HCT116 (cell line): ENCODE measurements at regions not wholly inside any gene's neighbourhood (a gene's known extent, or its start where the extent isn't known, plus 50 kb on each side); places are given as distances from the start of the nearest gene placed in this dataset.
"Not testable (repeated sequence)": the region's sequence is repeated elsewhere in the genome, so short reads cannot be mapped to it uniquely, and the experiment has no call there.

Experiments
- ATAC-seq: fragments of 200-7000 bp; cut with Tn5 transposase; 2 replicates; pipeline ENCODE4 v1.9.1; 2020; ENCODE audit warnings: mild to moderate bottlenecking, moderate library complexity
- BruUV-seq: library from RNA; stranded (reverse); fragments of 400-500 nt; replicated peaks from 2 replicates; lab custom pipeline; 2021; lab: Mats Ljungman, UMichigan
- CTCF ChIA-PET: fragments of 300-600 bp; sonication (Branson Sonifier 250); formaldehyde crosslinking; loops from one replicate; lab custom pipeline; 2021; ENCODE audit warnings: antibody characterized with exemption; lab: Charles Lee
- POLR2A ChIA-PET: fragments of 300-600, 350-600 bp; sonication (Branson Sonifier 250); formaldehyde crosslinking; loops from one replicate; lab custom pipeline; 2021; ENCODE audit warnings: antibody characterized with exemption; lab: Charles Lee
- RAD21 ChIA-PET, 2 experiments: fragments of 300-600 bp; sonication (Branson Sonifier 250); formaldehyde crosslinking; loops; one replicate each; lab custom pipeline; 2023; ENCODE audit warnings: low total read pairs in 2 of 2; ENCODE audit not compliant: uncharacterized antibody in 2 of 2, unreplicated experiment in 2 of 2, low non-redundant PET in 1 of 2; lab: Charles Lee
- DNase-seq: peaks from one replicate; pipeline ENCODE4 v3.0.0-alpha.2; 2010; ENCODE audit warnings: low read depth, low spot score
- H2AFZ ChIP-seq: fragments of 200-600 bp; shearing (Covaris generic), sonication (generic); 2 replicates; pipeline ENCODE4 v1.6.1; 2017; ENCODE audit warnings: low read depth, mixed run types, mixed read lengths, antibody characterized with exemption, low read length; ENCODE audit not compliant: poor library complexity, severe bottlenecking
- H3K27ac ChIP-seq: 2 replicates; pipeline ENCODE4 v1.5.1; 2012; ENCODE audit warnings: low read depth, low read length
- H3K27me3 ChIP-seq: fragments of 200-600 bp; sonication (generic); 2 replicates; pipeline ENCODE4 v1.6.1; 2016; ENCODE audit warnings: mixed run types, low read length, mixed read lengths; ENCODE audit not compliant: insufficient read depth
- H3K36me3 ChIP-seq, 2 experiments: fragments of 200-500 bp in 1 of 2; fragments of 200-600 bp in 1 of 2; sonication (Bioruptor generic) in 1 of 2; sonication (generic) in 1 of 2; 2 replicates each; pipeline versions ENCODE4 v1.5.1 to v1.6.1; 2014 to 2016; ENCODE audit warnings: low read length in 2 of 2, inconsistent platforms in 1 of 2, mixed read lengths in 1 of 2, mixed run types in 1 of 2; ENCODE audit not compliant: insufficient read depth in 2 of 2, control insufficient read depth in 1 of 2
- H3K4me1 ChIP-seq, 2 experiments: fragments of 200-600 bp in 1 of 2; sonication (generic) in 1 of 2; 2 replicates each; pipeline versions ENCODE4 v1.5.1 to v1.6.1; 2012 to 2017; ENCODE audit warnings: low read length in 2 of 2, inconsistent platforms in 1 of 2, mild to moderate bottlenecking in 1 of 2, mixed read lengths in 1 of 2, mixed run types in 1 of 2, moderate library complexity in 1 of 2; ENCODE audit not compliant: insufficient read depth in 2 of 2, control insufficient read depth in 1 of 2
- H3K4me2 ChIP-seq: fragments of 200-600 bp; sonication (generic); 2 replicates; pipeline ENCODE4 v1.6.1; 2017; ENCODE audit warnings: mixed run types, low read length, mixed read lengths
- H3K4me3 ChIP-seq, 2 experiments: fragments of 200-600 bp in 1 of 2; sonication (generic) in 1 of 2; replicated peaks in 1 of 2; 2 replicates each; pipeline ENCODE4 v1.5.1; 2011 to 2016; ENCODE audit warnings: low read length in 2 of 2, control low read depth in 1 of 2, low read depth in 1 of 2, mild to moderate bottlenecking in 1 of 2, mixed read lengths in 1 of 2, mixed run types in 1 of 2
- H3K79me2 ChIP-seq: fragments of 200-600 bp; sonication (generic); 2 replicates; pipeline ENCODE4 v1.6.1; 2017; ENCODE audit warnings: mild to moderate bottlenecking, mixed run types, low read length, moderate library complexity, mixed read lengths; ENCODE audit not compliant: insufficient read depth
- H3K9ac ChIP-seq: fragments of 200-600 bp; sonication (generic); 2 replicates; pipeline ENCODE4 v1.6.1; 2016; ENCODE audit warnings: low read length, mixed read lengths
- H3K9me2 ChIP-seq: fragments of 200-600 bp; sonication (generic), shearing (Covaris generic); 2 replicates; pipeline ENCODE4 v1.6.1; 2017; ENCODE audit warnings: mixed run types, mild to moderate bottlenecking, moderate library complexity; ENCODE audit not compliant: insufficient read depth
- H3K9me3 ChIP-seq, 2 experiments: fragments of 200-500 bp in 1 of 2; fragments of 200-600 bp in 1 of 2; sonication (Bioruptor generic) in 1 of 2; sonication (generic) in 1 of 2; 2 replicates each; pipeline ENCODE4 v1.6.1; 2014 to 2017; ENCODE audit warnings: low read length in 2 of 2, mixed read lengths in 2 of 2, inconsistent platforms in 1 of 2, low read depth in 1 of 2, mild to moderate bottlenecking in 1 of 2, mixed run types in 1 of 2, moderate library complexity in 1 of 2; ENCODE audit not compliant: control insufficient read depth in 1 of 2, insufficient read depth in 1 of 2
- H4K20me1 ChIP-seq: fragments of 200-600 bp; sonication (generic), shearing (Covaris generic); 2 replicates; pipeline ENCODE4 v1.6.1; 2017; ENCODE audit warnings: mixed run types, mild to moderate bottlenecking, moderate library complexity; ENCODE audit not compliant: insufficient read depth
- CBX3 ChIP-seq: IDR thresholded peaks from 2 replicates; pipeline ENCODE4 v1.6.1; 2012; ENCODE audit warnings: low read depth
- CEBPB ChIP-seq: IDR thresholded peaks from 2 replicates; pipeline ENCODE4 v1.6.1; 2012; ENCODE audit warnings: low read depth
- EZH2 ChIP-seq: fragments of 200-600 bp; sonication (generic); IDR thresholded peaks from 2 replicates; pipeline ENCODE4 v1.6.1; 2017; ENCODE audit warnings: antibody characterized with exemption, mixed run types
- FOSL1 ChIP-seq: IDR thresholded peaks from 2 replicates; pipeline ENCODE4 v1.6.1; 2012; ENCODE audit warnings: low read depth
- POLR2A ChIP-seq: IDR thresholded peaks from 2 replicates; pipeline ENCODE4 v1.7.0; 2011; ENCODE audit warnings: borderline replicate concordance; ENCODE audit not compliant: insufficient read depth, insufficient read length; ENCODE audit errors: extremely low read depth
- POLR2AphosphoS5 ChIP-seq: IDR thresholded peaks from 2 replicates; pipeline ENCODE4 v1.6.1; 2011; ENCODE audit warnings: mild to moderate bottlenecking, low read depth, low read length, moderate library complexity
- RAD21 ChIP-seq: IDR thresholded peaks from 2 replicates; pipeline ENCODE4 v1.6.1; 2012; ENCODE audit warnings: low read depth, mild to moderate bottlenecking
- SP1 ChIP-seq: IDR thresholded peaks from 2 replicates; pipeline ENCODE4 v1.6.1; 2012; ENCODE audit warnings: low read depth
- SRF ChIP-seq: IDR thresholded peaks from 2 replicates; pipeline ENCODE4 v1.6.1; 2012; ENCODE audit warnings: low read depth
- TCF7L2 ChIP-seq: IDR thresholded peaks from 2 replicates; pipeline ENCODE4 v1.7.0; 2011; ENCODE audit warnings: borderline replicate concordance, inconsistent platforms; ENCODE audit not compliant: insufficient read depth, insufficient read length; ENCODE audit errors: extremely low read depth
- YY1 ChIP-seq: IDR thresholded peaks from 2 replicates; pipeline ENCODE4 v1.6.1; 2011; ENCODE audit warnings: low read length, low read depth, moderate library complexity, mild to moderate bottlenecking; ENCODE audit not compliant: insufficient replicate concordance; ENCODE audit errors: extremely low read depth
- ZNF274 ChIP-seq: fragments of 200-500 bp; sonication (Bioruptor generic); IDR thresholded peaks from 2 replicates; pipeline ENCODE4 v1.6.1; 2014; ENCODE audit warnings: mild to moderate bottlenecking, low read depth, low read length, inconsistent platforms
- intact Hi-C: fragments of 100-400 bp; cut with micrococcal nuclease; formaldehyde crosslinking; loops from 2 replicates; pipeline ENCODE4 v1.10.0; 2022
- TF ChIP-seq, protein P1 (sequence below): IDR thresholded peaks from 2 replicates; pipeline ENCODE4 v1.6.1; 2012
- TF ChIP-seq, protein P2 (sequence below): IDR thresholded peaks from 2 replicates; pipeline ENCODE4 v1.6.1; 2011; ENCODE audit warnings: mild to moderate bottlenecking, low read length, moderate library complexity; ENCODE audit not compliant: insufficient replicate concordance; ENCODE audit errors: extremely low read depth
- TF ChIP-seq, protein P3 (sequence below), 3 experiments: fragments of 200-600 bp in 1 of 3; sonication (generic) in 1 of 3; IDR thresholded peaks in 2 of 3; conservative IDR thresholded peaks in 1 of 3; 2 replicates each; pipeline ENCODE4 v1.5.1; 2012 to 2017; ENCODE audit warnings: low read depth in 2 of 3, low read length in 2 of 3, antibody characterized with exemption in 1 of 3, borderline replicate concordance in 1 of 3, control low read depth in 1 of 3, mild to moderate bottlenecking in 1 of 3, mixed read lengths in 1 of 3, mixed run types in 1 of 3, moderate library complexity in 1 of 3; ENCODE audit not compliant: insufficient read depth in 1 of 3

DNA sequence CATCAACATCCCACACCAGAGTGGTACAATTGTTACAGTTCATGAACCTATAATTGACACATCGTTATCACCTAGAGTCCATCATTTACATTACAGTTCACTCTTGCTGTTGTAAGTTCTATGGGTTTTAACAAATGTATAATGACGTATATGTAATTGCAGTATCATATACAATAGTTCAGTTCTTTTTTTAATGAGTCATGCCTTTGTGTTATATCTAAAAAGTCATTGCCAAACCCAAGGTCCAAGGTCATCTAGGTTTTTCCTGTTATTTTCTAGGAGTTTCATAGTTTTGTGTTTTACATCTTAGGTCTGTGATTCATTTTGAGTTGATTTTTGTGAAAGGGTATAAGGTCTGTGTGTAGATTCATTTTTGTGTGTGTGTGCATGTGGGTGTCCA, 160.9 kb upstream of the GALNT15 start:
- H2AFZ ChIP-seq: no peak overlapping the region
- H3K4me3 ChIP-seq: no peak overlapping the region
- TF ChIP-seq, protein P1, sequence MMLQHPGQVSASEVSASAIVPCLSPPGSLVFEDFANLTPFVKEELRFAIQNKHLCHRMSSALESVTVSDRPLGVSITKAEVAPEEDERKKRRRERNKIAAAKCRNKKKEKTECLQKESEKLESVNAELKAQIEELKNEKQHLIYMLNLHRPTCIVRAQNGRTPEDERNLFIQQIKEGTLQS: no peak
- TF ChIP-seq SP1: no peak
- no peak for TF ChIP-seq RAD21
- TF ChIP-seq POLR2AphosphoS5: no peak
- TF ChIP-seq TCF7L2: no peak
- TF ChIP-seq SRF: no peak
- TF ChIP-seq POLR2A: no peak
- no peak for TF ChIP-seq FOSL1
- no peak for TF ChIP-seq ZNF274
- no peak for TF ChIP-seq CEBPB
- TF ChIP-seq, protein P2, sequence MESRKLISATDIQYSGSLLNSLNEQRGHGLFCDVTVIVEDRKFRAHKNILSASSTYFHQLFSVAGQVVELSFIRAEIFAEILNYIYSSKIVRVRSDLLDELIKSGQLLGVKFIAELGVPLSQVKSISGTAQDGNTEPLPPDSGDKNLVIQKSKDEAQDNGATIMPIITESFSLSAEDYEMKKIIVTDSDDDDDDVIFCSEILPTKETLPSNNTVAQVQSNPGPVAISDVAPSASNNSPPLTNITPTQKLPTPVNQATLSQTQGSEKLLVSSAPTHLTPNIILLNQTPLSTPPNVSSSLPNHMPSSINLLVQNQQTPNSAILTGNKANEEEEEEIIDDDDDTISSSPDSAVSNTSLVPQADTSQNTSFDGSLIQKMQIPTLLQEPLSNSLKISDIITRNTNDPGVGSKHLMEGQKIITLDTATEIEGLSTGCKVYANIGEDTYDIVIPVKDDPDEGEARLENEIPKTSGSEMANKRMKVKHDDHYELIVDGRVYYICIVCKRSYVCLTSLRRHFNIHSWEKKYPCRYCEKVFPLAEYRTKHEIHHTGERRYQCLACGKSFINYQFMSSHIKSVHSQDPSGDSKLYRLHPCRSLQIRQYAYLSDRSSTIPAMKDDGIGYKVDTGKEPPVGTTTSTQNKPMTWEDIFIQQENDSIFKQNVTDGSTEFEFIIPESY: no peak
- TF ChIP-seq CBX3: no peak
- TF ChIP-seq EZH2: no peak
- no peak for TF ChIP-seq YY1
- TF ChIP-seq, protein P3, sequence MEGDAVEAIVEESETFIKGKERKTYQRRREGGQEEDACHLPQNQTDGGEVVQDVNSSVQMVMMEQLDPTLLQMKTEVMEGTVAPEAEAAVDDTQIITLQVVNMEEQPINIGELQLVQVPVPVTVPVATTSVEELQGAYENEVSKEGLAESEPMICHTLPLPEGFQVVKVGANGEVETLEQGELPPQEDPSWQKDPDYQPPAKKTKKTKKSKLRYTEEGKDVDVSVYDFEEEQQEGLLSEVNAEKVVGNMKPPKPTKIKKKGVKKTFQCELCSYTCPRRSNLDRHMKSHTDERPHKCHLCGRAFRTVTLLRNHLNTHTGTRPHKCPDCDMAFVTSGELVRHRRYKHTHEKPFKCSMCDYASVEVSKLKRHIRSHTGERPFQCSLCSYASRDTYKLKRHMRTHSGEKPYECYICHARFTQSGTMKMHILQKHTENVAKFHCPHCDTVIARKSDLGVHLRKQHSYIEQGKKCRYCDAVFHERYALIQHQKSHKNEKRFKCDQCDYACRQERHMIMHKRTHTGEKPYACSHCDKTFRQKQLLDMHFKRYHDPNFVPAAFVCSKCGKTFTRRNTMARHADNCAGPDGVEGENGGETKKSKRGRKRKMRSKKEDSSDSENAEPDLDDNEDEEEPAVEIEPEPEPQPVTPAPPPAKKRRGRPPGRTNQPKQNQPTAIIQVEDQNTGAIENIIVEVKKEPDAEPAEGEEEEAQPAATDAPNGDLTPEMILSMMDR (IDR thresholded peaks at IDR 0.05 in 2 of 3, conservative IDR thresholded peaks at IDR 0.05 in 1 of 3; ENCODE audit: borderline replicate concordance in 1 of 3, insufficient read depth in 1 of 3, low read depth in 2 of 3, low read length in 2 of 3): no peak
- H3K79me2 ChIP-seq: no peaks in the 10 kb centered on the region
- BruUV-seq: no TSS peak
- H3K9me2 ChIP-seq: no peaks in the 10 kb centered on the region
- no peak overlapping the region for H3K4me2 ChIP-seq
- H3K4me1 ChIP-seq: no peaks in the 10 kb centered on the region; a peak in 1 of 4 replicates
- ChIA-PET RAD21 (no interaction called here), POLR2A (no interaction called here), CTCF (no interaction called here)
- DNase-seq (no peak), ATAC-seq (no peak)
- H3K9me3 ChIP-seq: no peaks in the 10 kb centered on the region
- H3K27ac ChIP-seq: no peak overlapping the region
- H4K20me1 ChIP-seq: no peaks in the 10 kb centered on the region
- intact Hi-C loops: no loop called here
- H3K9ac ChIP-seq: no peak overlapping the region
- no peaks in the 10 kb centered on the region for H3K36me3 ChIP-seq
- no peaks in the 10 kb centered on the region for H3K27me3 ChIP-seq

DNA sequence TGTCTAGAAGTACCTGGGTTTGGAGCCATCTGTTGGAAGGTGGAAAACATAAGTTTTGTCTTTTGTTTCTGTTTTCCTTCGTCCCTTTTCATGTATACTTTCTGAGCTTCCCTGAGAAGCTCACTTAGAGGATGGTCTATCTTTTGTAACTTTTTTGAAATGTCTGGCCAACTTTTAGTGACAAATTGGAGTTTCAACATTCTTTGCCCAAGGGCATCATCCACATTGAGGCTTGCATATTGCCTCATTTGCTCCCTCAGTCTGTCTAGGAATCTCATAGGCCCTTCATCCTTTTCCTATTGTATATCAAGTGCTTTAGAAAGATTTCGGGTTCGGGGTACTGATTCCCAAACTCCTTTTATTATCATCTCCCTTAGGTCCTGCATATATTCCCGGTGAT, 152.7 kb upstream of the GALNT15 start:
- BruUV-seq, H3K4me1 ChIP-seq, H3K36me3 ChIP-seq, H3K79me2 ChIP-seq, H3K9ac ChIP-seq, H3K4me2 ChIP-seq, DNase-seq, H3K9me2 ChIP-seq, ATAC-seq, H3K27me3 ChIP-seq, H4K20me1 ChIP-seq, POLR2A ChIA-PET, RAD21 ChIA-PET, CTCF ChIA-PET, H3K9me3 ChIP-seq, H2AFZ ChIP-seq, H3K27ac ChIP-seq, H3K4me3 ChIP-seq, intact Hi-C loops: not testable (repeated sequence)
